ENCODE measurements at regions not wholly inside any gene's neighbourhood (a gene's known extent, or its start where the extent isn't known, plus 50 kb on each side); places are given as distances from the start of the nearest gene placed in this dataset.
A peak's percentile ranks its signal among the peaks of the same experiment; 100 is the strongest.

- peaks cover 41% of the 10 kb centered on the region; the same call in 1 of the 2 replicates for H3K9me3 ChIP-seq (ENCODE audit: insufficient read depth, low read length)
- H3K9ac ChIP-seq (ENCODE audit: insufficient read length, low read depth), result no peak overlapping the region
- H3K4me1 ChIP-seq (ENCODE audit: insufficient read depth, insufficient read length), result no peaks in the 10 kb centered on the region
- no peak for TF ChIP-seq YY1 (IDR thresholded peaks at IDR 0.05; ENCODE audit: insufficient read depth, insufficient read length)
- TF ChIP-seq ZNF274 (IDR thresholded peaks at IDR 0.05; ENCODE audit: low read depth, low read length), result no peak
- TF ChIP-seq SUZ12 (IDR thresholded peaks at IDR 0.05; ENCODE audit: extremely low read depth, insufficient read depth, insufficient read length), result no peak
- H3K27me3 ChIP-seq (ENCODE audit: insufficient read depth, insufficient read length), result no peaks in the 10 kb centered on the region
- H3K36me3 ChIP-seq (ENCODE audit: insufficient read depth, insufficient read length, low read length), result no peaks in the 10 kb centered on the region
- DNase-seq (ENCODE audit: low read depth, low spot score), result peak; percentile 44
- H3K4me3 ChIP-seq (ENCODE audit: insufficient read length, low read depth), result no peak overlapping the region
These were observed 1938.4 kb upstream of the C9orf72 start for GRCh38 chr9:29511680-29512079.

- Histone ChIP-seq H3K4me1 (ENCODE audit: insufficient read depth, insufficient read length) (no peaks in the 10 kb centered on the region), H3K9ac (ENCODE audit: insufficient read length, low read depth) (no peak overlapping the region), H3K36me3 (ENCODE audit: insufficient read depth, insufficient read length, low read length) (no peaks in the 10 kb centered on the region), H3K4me3 (ENCODE audit: insufficient read length, low read depth) (no peak overlapping the region), H3K27me3 (ENCODE audit: insufficient read depth, insufficient read length) (no peaks in the 10 kb centered on the region), H3K9me3 (ENCODE audit: insufficient read depth, low read length) (peaks cover 38% of the 10 kb centered on the region; the same call in 1 of the 2 replicates)
- TF ChIP-seq ZNF274 (IDR thresholded peaks at IDR 0.05; ENCODE audit: low read depth, low read length) (no peak), YY1 (IDR thresholded peaks at IDR 0.05; ENCODE audit: insufficient read depth, insufficient read length) (no peak), SUZ12 (IDR thresholded peaks at IDR 0.05; ENCODE audit: extremely low read depth, insufficient read depth, insufficient read length) (no peak)
- DNase-seq (ENCODE audit: low read depth, low spot score), result peak; percentile 9
These were observed 1941.1 kb upstream of the C9orf72 start for GRCh38 chr9:29514336-29514735.

- Histone ChIP-seq H3K27me3 (ENCODE audit: insufficient read depth, insufficient read length) (no peaks in the 10 kb centered on the region), H3K4me3 (ENCODE audit: insufficient read length, low read depth) (no peak overlapping the region), H3K9me3 (ENCODE audit: insufficient read depth, low read length) (peaks cover 33% of the 10 kb centered on the region; the same call in 1 of the 2 replicates), H3K9ac (ENCODE audit: insufficient read length, low read depth) (no peak overlapping the region), H3K4me1 (ENCODE audit: insufficient read depth, insufficient read length) (no peaks in the 10 kb centered on the region), H3K36me3 (ENCODE audit: insufficient read depth, insufficient read length, low read length) (no peaks in the 10 kb centered on the region)
- TF ChIP-seq SUZ12 (IDR thresholded peaks at IDR 0.05; ENCODE audit: extremely low read depth, insufficient read depth, insufficient read length) (no peak), YY1 (IDR thresholded peaks at IDR 0.05; ENCODE audit: insufficient read depth, insufficient read length) (no peak), ZNF274 (IDR thresholded peaks at IDR 0.05; ENCODE audit: low read depth, low read length) (no peak)
- no peak for DNase-seq (ENCODE audit: low read depth, low spot score)
These were observed 1941.6 kb upstream of the C9orf72 start for GRCh38 chr9:29514862-29515261.

- no peaks in the 10 kb centered on the region for H3K36me3 ChIP-seq (ENCODE audit: insufficient read depth, insufficient read length, low read length)
- TF ChIP-seq SUZ12 (IDR thresholded peaks at IDR 0.05; ENCODE audit: extremely low read depth, insufficient read depth, insufficient read length) (no peak), YY1 (IDR thresholded peaks at IDR 0.05; ENCODE audit: insufficient read depth, insufficient read length) (no peak), ZNF274 (IDR thresholded peaks at IDR 0.05; ENCODE audit: low read depth, low read length) (no peak)
- DNase-seq (ENCODE audit: low read depth, low spot score), result no peak
- H3K4me1 ChIP-seq (ENCODE audit: insufficient read depth, insufficient read length), result no peaks in the 10 kb centered on the region
- H3K27me3 ChIP-seq (ENCODE audit: insufficient read depth, insufficient read length), result no peaks in the 10 kb centered on the region
- H3K9me3 ChIP-seq (ENCODE audit: insufficient read depth, low read length), result no peaks in the 10 kb centered on the region
- H3K9ac ChIP-seq (ENCODE audit: insufficient read length, low read depth), result no peak overlapping the region
- H3K4me3 ChIP-seq (ENCODE audit: insufficient read length, low read depth), result no peak overlapping the region
These were observed 1975.2 kb upstream of the C9orf72 start for GRCh38 chr9:29548436-29548835.

- no peak overlapping the region for H3K4me3 ChIP-seq (ENCODE audit: insufficient read length, low read depth)
- H3K27me3 ChIP-seq (ENCODE audit: insufficient read depth, insufficient read length), result no peaks in the 10 kb centered on the region
- TF ChIP-seq YY1 (IDR thresholded peaks at IDR 0.05; ENCODE audit: insufficient read depth, insufficient read length) (no peak), SUZ12 (IDR thresholded peaks at IDR 0.05; ENCODE audit: extremely low read depth, insufficient read depth, insufficient read length) (no peak), ZNF274 (IDR thresholded peaks at IDR 0.05; ENCODE audit: low read depth, low read length) (no peak)
- H3K9ac ChIP-seq (ENCODE audit: insufficient read length, low read depth), result no peak overlapping the region
- H3K36me3 ChIP-seq (ENCODE audit: insufficient read depth, insufficient read length, low read length), result no peaks in the 10 kb centered on the region
- no peaks in the 10 kb centered on the region for H3K4me1 ChIP-seq (ENCODE audit: insufficient read depth, insufficient read length)
- H3K9me3 ChIP-seq (ENCODE audit: insufficient read depth, low read length), result 0 out of 2 replicates have a peak, but pooled peaks cover 3% of the 10 kb centered on the region
- no peak for DNase-seq (ENCODE audit: low read depth, low spot score)
These were observed 1982.2 kb upstream of the C9orf72 start for GRCh38 chr9:29555502-29555901.

- H3K9ac ChIP-seq (ENCODE audit: insufficient read length, low read depth), result no peak overlapping the region
- no peak overlapping the region for H3K4me3 ChIP-seq (ENCODE audit: insufficient read length, low read depth)
- no peaks in the 10 kb centered on the region for H3K4me1 ChIP-seq (ENCODE audit: insufficient read depth, insufficient read length)
- no peaks in the 10 kb centered on the region for H3K27me3 ChIP-seq (ENCODE audit: insufficient read depth, insufficient read length)
- no peak for DNase-seq (ENCODE audit: low read depth, low spot score)
- H3K9me3 ChIP-seq (ENCODE audit: insufficient read depth, low read length), result 0 out of 2 replicates have a peak, but pooled peaks cover 3% of the 10 kb centered on the region
- no peaks in the 10 kb centered on the region for H3K36me3 ChIP-seq (ENCODE audit: insufficient read depth, insufficient read length, low read length)
- TF ChIP-seq YY1 (IDR thresholded peaks at IDR 0.05; ENCODE audit: insufficient read depth, insufficient read length), result no peak
- no peak for TF ChIP-seq ZNF274 (IDR thresholded peaks at IDR 0.05; ENCODE audit: low read depth, low read length)
- no peak for TF ChIP-seq SUZ12 (IDR thresholded peaks at IDR 0.05; ENCODE audit: extremely low read depth, insufficient read depth, insufficient read length)
These were observed 1983.0 kb upstream of the C9orf72 start for GRCh38 chr9:29556317-29556716.

GRCh38 chr9:29556746-29557145 is 1983.5 kb upstream of the C9orf72 start:
- no peaks in the 10 kb centered on the region for H3K27me3 ChIP-seq (ENCODE audit: insufficient read depth, insufficient read length)
- TF ChIP-seq YY1 (IDR thresholded peaks at IDR 0.05; ENCODE audit: insufficient read depth, insufficient read length) (no peak), SUZ12 (IDR thresholded peaks at IDR 0.05; ENCODE audit: extremely low read depth, insufficient read depth, insufficient read length) (no peak), ZNF274 (IDR thresholded peaks at IDR 0.05; ENCODE audit: low read depth, low read length) (no peak)
- H3K4me3 ChIP-seq (ENCODE audit: insufficient read length, low read depth), result no peak overlapping the region
- H3K9me3 ChIP-seq (ENCODE audit: insufficient read depth, low read length), result 0 out of 2 replicates have a peak, but pooled peaks cover 3% of the 10 kb centered on the region
- H3K4me1 ChIP-seq (ENCODE audit: insufficient read depth, insufficient read length), result no peaks in the 10 kb centered on the region
- no peak overlapping the region for H3K9ac ChIP-seq (ENCODE audit: insufficient read length, low read depth)
- DNase-seq (ENCODE audit: low read depth, low spot score), result no peak
- H3K36me3 ChIP-seq (ENCODE audit: insufficient read depth, insufficient read length, low read length), result no peaks in the 10 kb centered on the region

Measured in NT2/D1 (cell line).